RKO (cell line): ENCODE measurements at regions not wholly inside any gene's neighbourhood (a gene's known extent, or its start where the extent isn't known, plus 50 kb on each side); places are given as distances from the start of the nearest gene placed in this dataset.
"Not testable (repeated sequence)": the region's sequence is repeated elsewhere in the genome, so short reads cannot be mapped to it uniquely, and the experiment has no call there.

Experiments
- DNase-seq: peaks from one replicate; pipeline ENCODE4 v3.0.0-alpha.2; 2016; ENCODE audit warnings: low spot score

DNA sequence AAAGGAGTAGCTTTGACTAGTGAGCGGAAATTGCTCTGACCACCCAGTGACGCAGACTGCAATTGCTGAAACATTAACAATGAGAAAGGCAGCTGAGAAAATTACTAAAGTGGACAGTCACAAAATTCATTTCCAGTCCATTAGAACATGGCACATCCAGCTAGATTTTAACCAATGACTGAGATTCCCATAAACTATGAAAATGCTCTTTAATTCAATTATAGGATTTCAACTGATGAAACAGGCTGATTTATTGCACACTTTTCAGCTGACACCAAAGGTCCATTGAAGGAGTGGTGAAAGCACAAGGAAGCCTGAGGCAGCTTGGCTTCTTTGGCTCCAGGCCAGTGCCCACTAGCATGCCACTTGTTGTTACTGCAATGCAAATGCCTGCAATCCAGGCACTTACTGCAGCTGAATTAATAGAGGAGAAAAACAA is 933.4 kb downstream of the SLITRK6 start:
- DNase-seq, result no peak

DNA sequence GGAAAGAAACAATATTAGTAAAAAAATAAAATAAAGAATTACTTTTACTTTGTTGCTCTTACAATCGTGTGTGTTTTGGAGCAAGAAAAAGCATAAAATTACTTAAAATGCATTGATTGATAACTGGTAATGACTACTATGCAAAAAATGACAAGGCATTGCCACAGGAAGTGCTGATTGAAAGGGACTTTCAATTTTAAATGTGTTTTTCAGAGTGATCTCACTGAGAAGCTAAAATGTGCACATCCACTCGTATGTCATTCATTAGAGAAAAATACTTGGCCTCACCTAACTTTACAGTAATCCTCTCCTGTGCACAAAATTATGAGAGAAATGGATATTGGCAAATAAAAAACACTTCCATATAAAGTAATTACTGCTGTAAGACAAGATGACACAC is 934.9 kb downstream of the SLITRK6 start:
- DNase-seq, result no peak

DNA sequence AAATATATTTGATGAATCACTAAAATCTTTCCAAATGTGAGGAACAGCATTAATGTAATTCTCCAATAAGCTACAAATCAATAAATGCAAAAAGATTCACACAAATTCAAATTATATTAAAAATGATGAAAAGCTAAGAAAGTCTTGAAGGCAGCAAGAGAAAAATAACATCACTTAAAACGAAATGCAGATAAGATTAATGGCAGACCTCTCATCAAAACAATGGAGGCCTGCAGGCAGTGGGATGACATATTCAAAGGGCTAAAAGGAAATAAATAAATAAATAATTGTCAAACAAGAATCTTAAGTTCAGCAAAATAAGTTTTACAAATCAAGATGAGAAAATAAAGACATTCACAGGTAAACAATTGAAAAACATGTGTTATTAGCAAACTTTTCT is 952.1 kb downstream of the SLITRK6 start:
- no peak for DNase-seq

DNA sequence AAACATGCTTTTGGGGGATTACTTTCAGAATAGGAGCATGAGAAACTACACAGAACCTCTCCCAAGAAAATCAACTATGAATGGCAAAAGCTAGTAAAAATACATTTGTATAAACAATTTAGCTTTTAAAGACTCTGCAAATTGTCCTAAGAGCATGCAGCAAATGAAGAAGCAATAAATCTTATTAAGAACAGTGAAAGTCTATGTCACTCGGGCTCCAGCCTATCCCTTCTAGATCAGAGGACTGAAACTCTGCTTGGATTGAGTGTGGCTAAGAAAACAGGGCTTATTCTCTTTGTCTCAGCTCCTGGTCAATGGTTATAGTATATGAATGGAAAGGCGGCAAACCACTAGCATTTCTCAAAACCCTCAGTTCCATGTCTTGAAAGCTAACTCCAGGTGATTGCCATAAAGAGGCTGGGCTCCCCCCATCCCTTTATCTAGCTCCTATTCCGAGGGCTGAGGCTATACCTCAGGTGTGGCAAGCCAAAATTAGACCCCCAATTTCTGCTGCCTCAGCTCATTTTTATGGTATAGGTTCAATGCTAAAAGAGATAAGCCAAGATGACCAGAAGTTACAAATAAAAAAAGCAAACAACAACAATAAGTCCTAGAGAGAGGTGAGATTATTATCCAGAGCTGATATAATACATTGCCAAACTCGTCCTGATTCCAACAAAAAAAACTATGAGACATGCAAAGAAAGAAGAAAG is 953.2 kb downstream of the SLITRK6 start:
- no peak for DNase-seq

DNA sequence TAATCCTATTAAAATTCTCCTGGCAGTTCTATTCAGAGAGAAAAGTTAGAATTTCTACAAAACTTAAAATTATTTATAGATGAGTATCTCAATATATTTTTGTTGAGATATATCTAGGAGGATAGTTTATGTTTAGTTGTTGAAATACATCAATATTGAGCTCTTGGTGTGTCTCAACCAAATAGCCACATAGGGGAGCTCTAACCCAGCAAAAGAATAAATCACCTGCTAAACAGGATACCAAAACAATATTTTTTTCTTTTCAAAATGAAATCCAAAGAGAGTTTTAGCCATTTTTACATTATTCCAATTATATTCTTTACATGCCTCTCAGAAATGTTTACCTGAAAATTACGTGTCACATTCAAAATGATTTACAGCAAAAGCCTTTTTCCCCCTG is 954.7 kb downstream of the SLITRK6 start:
- peak; percentile 49 for DNase-seq

DNA sequence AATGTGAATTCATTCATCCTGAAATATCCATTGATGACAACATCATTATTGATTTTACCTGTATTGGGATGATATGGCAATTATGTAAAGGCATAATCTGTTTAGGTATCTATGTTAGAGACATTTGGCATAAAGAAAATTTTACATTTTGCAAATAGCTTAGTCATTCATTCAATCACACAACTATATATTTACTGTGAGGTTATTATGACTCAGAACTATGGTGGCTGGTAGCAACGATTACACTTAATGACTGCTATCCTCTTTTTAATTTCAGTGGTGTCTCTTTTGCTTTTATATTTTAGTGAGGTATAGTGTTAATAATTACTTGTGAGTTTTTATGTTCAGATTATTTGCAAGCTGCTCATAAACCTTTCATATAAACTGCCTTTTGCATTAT is 955.9 kb downstream of the SLITRK6 start:
- peak; percentile 11 for DNase-seq

DNA sequence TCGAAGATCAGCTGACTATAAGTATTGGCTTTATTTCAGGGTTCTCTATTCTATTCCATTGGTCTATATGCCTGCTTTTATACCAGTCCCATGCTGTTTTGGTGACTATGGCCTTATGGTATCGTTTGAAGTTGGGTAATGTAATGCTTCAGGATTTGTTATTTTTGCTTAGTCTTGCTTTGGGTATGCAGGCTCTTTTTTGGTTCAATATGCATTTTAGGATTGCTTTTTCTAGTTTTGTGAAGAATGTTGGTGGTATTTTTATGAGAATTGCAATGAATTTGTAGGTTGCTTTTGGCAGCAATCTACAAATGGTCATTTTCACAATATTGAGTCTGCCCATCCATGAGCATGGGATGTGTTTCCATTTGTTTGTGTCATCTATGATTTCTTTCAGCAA is 951.9 kb upstream of the SLITRK1 start:
- no peak for DNase-seq

DNA sequence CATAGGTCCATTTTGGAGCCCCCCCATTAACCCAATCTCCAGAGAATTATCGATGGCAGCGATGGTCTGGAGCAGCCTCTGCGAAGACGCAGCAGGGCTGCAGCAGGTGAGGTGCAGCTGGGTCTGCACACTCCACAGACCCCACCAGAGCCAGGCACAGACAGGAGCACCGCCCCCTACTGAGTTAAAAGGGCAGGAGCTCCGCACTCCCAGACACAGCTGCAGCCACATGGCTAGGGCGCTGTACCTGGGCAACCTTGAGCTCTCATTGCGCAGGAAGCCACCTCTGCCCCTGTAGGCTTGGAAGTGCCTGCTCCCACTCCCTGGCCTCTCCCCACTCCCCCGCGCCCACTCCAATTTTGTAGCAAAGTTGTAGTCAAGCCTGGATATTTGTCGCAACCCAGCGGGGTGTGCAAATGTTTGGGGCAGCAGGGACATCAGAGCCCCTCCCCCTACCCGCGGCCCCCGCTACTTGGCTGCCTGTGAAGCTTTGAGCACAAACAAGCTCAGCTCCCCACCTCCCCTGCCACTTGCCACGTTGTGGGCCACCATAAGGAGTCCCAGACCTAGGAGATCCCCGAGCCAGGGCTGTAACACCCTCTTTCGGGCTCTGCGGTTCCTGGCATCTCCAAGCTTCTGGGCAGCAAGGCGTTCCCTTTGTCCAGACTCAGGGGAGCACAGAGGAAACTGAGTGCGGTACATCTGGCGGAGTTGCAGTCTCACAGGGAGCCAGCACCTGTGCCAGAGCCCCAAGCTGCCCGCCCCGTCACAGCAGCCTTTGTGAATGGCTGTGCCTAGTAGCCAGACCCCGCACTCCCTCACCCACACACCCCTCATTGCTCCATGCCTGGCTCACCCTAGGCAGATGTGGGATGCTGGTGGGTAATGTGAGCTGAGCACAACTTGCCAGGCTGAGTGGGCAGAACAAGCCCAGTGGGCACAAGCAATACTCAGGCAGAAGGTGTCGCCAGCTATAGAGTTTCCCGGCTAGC is 949.7 kb upstream of the SLITRK1 start:
- DNase-seq, result no peak

DNA sequence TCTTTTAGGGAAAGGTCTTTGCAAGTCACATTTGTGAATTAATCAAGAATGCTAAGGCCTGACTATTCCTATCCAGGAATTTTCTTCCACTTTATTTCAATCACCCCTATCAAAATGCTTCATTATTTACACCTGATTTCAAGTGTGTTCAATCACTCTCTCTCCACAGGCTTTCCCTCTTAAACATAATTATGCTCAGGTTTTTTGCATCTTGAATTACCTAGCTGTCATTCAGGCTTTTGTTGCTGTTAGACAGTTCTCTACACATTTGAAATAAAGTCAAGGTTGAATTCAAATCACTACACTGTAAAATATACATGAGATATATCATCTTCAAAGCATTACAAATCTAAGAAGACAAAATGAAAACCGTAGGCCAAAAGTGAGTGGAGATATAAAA is 941.3 kb upstream of the SLITRK1 start:
- DNase-seq, result no peak

DNA sequence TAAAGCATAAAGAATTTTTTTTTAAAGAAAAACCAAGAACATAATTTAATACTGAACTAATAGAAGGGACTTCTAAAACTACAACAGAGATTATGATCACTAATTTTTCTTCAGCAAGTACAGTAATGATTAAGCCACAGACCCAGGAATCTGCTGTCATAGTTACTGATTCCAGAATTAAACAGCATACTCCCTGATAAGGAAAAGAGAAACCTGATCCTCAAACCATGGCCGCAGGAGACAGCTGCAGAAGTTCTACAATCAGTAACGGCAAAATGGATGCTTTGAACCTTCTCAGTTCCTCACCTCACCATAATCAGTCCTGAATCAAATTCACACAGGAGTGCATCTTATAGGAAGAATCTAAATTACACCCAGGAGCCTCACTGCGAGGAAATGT is 939.0 kb upstream of the SLITRK1 start:
- DNase-seq, result no peak

DNA sequence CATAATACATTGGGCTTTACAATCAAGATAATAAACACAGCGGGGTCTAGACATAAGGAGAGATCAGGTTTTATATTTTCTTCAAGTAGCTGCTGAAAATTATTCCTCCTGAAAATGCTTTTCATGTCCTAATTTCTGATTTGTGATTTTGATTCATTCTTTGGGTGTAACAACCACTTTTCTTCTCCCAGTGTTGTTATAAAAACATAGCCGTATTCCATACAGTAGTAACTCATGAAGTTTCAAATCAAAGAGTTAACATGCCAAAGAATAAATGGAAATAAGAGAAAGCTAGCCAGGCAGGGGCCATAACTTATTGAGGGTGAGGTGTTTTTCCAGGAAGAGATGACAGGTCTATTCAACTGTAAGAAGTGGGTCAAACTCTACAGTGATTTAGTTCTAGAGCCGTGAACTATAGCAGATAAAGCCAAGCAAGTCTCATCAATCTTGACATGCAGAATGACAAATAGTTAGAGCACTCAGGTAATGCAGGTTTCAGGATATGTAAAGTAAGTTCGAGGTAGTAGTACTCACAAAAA is 934.4 kb upstream of the SLITRK1 start:
- no peak for DNase-seq

DNA sequence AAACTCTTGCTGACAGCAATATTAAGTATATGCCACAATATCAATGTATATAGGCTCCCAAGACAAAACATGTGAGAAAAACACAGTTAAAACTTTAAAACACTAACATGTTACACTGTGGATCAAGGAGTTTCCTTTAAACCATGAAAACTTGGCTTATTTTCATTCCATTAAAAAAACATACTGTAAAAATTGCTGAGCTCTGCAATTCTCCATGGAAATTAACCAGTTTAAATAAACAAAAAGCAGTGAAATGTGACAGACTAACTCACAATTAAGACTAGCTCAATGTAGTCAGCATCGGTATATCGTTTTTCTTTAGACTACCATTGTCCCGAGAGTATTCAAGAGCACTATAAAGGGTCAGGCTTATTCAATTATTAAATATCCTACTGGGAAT is 930.5 kb upstream of the SLITRK1 start:
- DNase-seq, result no peak

DNA sequence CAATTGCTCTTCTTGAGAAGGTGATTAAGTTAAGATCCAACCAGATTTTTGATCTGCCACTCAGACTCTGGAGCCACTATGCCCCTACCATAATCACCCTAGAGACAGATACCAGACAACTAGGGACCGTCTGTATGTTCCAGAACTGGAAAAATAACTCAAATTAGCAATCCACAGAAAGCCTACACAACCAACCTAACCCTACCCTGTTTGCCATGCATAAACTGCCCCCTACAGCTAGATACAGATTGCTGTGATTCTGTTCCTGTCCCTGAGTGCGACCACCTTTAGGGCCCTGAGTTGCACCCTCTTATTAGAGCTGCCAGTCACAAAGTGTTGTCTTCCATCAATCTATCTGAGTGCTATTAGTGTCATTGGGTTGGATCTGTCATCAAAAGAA is 929.8 kb upstream of the SLITRK1 start:
- DNase-seq, result no peak

DNA sequence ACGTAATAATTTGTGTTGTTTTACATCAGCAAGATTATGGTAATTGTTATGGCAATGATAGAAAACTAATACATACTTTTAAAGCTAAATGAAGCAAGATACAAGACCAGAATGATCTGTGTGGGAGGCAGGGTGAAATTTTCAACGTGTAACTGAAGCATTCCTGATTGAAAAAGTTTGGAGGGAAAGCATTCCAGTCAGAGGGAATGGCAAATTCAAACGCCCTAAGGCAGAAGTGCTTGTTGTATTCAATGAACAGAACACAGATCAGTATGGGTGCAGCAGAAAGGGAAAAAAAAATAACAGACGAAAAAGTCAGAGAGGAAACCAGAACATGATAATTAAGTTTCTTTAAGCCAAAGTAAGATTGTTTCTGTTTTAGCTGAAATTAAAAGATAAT is 928.5 kb upstream of the SLITRK1 start:
- DNase-seq, result no peak

DNA sequence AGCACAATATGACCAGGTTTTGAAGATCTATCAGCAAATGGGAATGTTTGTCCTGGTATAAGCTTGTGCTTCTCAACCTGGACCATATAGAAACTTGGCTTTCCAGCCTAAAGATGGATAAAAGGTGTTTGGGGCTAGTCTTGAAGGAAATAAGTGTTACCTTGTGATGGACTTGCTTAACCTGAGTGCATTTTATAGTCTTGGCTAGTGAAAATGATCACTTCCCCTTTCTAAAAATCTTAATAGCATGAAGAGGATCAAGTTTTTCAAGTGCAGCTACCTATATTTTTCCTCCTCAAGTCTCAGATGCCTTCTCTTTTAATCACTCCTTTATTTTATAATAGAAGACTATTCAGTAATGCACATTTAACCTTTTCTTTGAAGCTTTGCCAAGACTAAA is 919.8 kb upstream of the SLITRK1 start:
- DNase-seq, result no peak

DNA sequence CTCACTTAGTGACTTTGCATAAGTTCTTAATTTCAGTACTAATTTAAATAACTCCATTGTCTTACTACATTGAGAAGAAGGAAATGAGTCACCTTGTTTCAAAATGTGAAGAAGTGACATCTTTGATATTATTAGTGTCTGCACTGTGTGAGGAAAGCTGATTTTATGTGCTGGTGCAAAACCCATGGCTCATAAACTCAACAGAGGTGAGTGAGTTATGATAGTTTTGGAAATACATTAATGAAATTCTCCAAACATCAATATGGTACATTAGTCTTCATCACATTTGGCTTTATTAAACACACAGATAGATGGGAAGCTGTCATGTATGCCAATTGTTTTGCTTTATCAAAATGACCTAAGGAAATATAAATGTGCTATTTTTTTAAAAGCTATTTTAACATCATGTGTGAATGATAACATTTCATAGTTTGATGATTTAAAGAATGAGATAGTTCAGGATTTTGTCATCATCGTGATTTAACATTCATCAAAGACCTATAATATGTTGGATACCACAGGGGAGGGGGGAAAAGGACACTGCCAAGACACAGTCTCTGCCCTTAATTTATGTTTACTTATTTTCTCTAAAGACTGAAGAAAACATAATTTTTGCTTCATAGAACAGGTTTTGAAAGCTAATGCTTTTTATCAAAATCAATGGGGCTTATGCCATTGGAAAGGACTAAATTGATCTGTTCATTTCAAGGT is 902.3 kb upstream of the SLITRK1 start:
- DNase-seq, result no peak

DNA sequence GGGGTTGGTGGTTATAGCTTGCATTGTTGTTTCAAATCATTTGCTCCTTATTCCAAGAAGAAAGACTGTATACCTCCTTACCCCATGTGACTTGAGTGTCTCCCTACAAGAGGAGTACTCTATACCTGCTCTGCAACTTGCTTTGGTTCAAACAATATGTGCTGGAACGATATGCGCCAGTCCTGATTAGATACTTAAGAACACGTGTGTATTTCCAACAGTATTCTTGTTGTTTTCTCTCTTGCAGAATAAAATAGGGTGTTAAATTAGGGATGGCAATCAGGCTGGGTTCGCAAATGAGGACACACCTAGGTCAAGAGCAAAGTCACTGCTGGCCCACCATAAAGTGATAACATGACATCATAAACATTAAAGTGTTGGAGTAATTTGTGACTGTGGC is 895.0 kb upstream of the SLITRK1 start:
- DNase-seq, result no peak

DNA sequence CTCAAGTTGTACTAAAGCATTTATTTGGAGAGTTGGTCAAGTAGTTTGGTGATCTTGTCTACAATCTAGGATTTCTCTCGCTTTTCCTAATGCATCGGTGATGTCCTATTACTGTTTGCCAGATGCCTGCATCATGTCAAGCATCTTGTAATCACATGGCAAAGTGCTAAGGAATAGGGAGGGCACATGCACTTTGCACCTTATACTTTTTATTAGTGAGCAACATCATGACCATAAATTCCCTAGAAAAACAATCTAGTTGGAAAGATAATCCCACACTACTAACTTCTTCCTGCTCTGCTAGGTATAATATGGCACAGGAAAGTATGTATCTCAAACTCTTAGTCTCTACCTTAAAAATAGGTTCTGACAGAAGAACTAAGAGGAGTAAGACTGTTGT is 894.3 kb upstream of the SLITRK1 start:
- no peak for DNase-seq

DNA sequence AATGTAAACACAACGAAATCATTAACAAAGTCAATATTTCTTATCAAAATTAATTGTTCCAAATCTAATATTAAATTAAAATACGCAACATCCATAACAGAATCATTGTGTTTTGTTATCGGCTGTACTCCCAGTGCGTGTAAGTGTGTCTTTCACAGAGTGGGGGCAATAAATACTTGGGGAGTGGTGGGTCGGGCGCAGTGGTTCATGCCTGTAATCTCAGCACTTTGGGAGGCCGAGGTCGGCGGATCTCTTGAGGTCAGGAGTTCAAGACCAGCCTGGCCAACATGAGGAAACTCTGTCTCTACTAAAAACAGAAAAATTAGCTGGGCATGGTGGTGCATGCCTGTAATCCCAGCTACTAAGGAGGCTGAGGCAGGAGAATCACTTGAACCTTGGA is 893.6 kb upstream of the SLITRK1 start:
- DNase-seq, result not testable (repeated sequence)

DNA sequence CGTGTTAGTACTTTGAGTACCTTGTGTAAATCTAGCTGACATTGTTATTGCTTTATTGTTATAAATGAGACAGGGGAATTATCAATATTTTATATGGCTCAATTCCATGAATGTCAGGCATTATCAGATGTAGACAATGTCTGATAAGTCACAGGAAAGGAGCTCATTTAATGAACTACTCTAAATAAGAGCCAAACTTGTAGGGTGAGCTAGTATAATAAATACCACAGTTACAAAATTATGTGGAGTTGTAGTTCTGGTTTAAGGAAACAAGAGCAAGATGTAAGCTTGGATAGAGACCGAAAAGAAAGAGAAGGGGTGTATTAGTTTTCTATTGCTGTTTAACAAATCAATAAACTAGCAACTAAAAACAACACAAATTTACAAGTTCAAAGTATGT is 891.8 kb upstream of the SLITRK1 start:
- no peak for DNase-seq

DNA sequence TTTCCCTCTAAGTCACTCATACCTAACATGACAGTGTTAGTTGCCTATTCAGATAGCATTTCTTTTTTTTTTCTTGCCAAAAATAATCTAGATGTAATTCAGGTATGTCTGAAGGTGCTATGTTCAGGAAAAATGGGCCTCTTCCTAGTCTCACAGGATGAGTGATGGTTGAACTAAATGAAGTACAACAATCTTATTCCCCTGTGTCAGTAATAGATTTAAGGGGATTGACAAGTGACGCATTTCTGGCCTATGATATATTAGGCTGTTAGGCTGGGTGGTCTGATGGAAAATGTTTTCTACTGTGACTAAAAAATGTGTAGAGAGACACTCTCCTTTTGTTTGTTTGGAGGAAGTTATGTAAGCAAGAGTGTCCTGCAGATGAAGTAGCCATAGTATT is 878.7 kb upstream of the SLITRK1 start:
- DNase-seq, result no peak

DNA sequence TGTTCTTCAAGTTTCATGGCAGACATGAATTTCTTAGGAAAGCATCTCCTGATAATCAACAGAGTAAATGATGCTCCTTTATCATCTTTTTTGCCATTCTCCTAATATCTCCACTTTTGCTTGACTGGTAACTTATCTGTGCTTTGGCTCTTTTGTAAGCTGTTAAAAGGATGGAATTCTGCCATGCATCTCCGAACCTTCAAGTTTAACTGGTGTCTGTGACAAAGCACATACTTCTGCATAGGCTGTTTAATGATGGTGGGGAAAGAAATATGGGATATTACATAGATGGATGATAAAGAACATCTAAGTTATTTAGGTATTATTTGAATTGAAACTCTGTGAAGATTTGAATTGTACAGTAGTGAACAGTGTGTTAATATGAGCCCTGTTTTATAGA is 866.9 kb upstream of the SLITRK1 start:
- DNase-seq, result no peak
